HG02571 (cell line): ENCODE measurements at regions not wholly inside any gene's neighbourhood (a gene's known extent, or its start where the extent isn't known, plus 50 kb on each side); places are given as distances from the start of the nearest gene placed in this dataset.
"Not testable (repeated sequence)": the region's sequence is repeated elsewhere in the genome, so short reads cannot be mapped to it uniquely, and the experiment has no call there.

ENCODE experiments used
- ATAC-seq: cut with Tn5 transposase; IDR thresholded peaks from one replicate; pipeline ENCODE4 v1.9.1; 2021; ENCODE audit warnings: mild to moderate bottlenecking, moderate library complexity; ENCODE audit not compliant: unreplicated experiment

DNA sequence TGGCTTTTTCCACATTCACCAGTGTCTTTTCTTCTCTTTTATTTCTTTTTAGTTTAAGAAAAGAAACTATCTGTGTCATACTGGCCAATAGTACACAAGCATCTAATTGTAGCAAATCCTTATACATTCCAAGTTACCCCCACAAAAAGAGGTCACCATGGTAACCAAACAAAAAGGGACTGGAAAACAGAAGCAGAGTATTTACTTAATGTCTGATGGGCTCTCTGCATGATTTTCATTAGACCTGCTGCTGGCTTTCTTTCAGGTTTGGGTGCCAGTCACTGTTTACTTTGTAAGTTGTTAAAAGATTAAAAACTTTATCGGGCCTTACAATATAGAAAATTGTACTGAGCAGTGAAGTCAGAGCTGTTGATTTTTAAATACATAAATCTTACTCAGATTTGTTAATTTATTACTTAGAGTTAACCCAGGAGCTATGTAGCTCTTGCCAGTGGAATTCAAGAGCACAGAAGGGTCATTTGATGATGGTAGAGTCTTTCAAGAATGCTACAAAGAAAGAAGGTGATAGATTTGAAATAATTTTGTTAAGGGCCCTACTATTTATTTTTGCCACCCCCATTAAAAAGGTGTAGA lies 123.9 kb downstream of the BRMS1L start:
- ATAC-seq = no peak

DNA sequence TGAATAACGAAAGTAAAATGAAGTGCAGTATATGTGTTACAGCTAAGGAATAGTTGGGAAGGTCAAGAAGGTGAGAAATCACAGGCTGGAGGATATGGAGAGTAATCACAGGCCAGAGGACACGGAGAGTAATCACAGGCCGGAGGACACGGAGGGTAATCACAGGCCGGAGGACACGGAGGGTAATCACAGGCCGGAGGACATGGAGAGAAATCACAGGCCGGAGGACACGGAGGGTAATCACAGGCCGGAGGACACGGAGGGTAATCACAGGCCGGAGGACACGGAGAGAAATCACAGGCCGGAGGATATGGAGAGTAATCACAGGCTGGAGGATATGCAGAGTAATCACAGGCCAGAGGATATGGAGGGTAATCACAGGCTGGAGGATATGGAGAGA lies 121.8 kb downstream of the BRMS1L start:
- ATAC-seq = not testable (repeated sequence)

DNA sequence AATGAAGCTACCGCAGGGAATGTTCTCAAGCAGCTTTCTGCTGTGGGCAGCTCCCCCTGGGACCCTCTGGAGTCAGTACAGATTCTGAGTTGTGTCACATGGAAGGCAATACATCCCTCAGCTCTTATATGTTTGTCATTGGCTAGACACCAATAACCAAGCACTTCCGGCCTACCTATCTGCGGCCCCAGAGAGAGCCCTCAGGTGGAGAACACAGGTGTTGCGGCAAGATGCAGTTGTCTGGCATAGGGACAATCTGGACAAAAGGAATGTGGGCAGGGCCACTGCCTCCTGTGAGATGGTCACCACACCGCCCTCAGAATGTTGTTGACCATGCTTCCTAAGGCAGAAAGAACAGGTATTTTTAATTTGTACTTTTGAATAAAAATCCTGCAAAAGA lies 118.7 kb downstream of the BRMS1L start:
- no peak for ATAC-seq

DNA sequence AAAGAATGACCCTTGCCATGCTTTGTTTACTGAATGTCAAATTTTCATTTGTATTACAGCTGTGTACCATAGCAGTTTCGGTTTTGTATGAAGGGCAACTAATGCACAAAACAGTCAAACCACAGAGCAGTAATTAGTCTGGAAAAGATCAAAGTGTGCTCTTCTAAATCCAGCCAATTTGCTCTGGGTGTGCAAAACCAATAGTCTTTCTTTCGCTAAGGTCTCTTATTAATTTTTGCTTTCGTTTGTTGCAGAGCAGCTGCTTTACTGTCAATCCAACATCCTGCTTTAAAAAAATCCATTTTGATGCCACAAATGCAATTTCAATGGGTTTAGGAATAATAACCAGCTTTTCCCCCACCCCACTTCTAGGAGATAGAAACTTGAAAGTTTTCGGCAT lies 114.2 kb downstream of the BRMS1L start:
- ATAC-seq = peak; percentile 51

DNA sequence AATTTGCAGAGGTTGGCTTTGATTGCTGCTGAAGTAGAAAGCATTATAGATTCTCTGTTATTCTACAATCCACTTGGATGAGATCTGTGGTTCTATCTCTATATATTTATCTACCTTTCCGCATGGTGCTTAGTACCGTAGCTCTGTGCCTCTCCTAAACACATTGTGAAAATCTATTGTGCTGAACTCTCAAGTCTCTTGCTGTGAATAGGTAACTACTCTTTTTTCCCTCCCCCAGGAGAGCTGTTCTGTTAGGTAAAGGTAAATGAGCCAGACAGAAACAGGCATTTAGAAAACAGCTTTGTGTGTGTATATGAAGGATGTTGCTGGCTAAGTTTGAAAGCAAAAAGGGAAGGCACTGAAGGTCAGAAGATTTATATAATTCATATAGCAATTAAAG lies 112.6 kb downstream of the BRMS1L start:
- no peak for ATAC-seq

DNA sequence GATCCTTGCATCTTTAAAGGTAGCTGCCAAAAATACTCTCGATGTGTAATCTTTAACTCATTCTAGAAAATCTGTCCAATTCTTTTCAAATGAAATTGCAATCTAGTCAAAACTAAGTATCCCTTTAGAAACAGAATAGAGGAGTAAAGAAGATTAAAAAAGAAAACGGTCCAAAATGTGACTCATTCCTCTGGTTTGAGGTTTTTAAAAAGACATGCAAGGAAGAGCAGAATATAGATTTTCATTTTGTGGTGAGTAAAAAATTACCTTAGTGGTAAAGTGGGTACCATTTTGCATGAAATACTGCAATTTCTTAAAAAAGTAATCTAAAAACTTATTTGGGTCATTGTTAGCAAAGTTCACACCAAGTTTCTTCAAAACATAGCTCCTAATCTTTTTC lies 108.4 kb downstream of the BRMS1L start:
- no peak for ATAC-seq

DNA sequence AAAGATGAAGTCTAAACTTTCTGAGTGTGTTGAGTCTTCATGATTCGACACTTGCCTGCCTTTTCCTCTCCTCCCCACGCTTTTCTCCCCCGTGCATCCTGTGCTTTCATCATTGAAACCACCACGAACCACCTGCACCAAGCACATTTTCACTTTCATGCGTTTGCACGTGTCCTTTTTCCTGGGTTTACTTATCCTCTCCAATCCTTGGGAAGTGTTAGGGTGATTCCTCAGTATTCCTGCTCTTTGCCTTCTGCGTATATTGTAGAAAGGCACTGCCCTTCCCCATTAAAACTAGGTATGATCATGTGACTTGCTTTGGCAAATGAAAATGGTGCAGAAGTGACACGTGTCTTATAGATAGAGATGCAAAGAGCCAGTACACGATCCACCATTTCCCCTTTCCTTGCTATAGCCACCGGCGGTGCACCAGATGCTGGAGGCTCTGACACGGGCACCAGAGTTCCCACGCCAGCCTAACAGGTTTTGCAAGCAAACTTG lies 106.6 kb downstream of the BRMS1L start:
- no peak for ATAC-seq

DNA sequence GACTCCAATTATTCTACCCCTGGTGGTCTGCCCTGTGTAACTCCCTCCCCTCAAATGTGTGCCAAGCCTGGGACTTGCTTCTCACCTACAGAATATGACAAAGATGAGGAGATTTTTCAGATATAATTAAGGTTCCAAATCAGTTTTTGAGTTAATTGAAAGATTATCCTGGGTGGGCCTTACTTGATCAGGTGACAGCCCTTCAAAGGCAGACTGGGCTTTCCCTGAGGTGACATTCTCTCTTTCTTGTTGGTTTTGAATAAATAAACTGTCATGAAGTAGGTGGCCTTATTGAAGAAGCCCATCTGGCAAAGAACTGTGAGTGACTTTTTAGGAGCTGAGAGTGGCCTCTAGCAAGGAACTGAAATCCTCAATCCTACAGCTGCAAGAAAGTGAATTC lies 106.0 kb downstream of the BRMS1L start:
- no peak for ATAC-seq

DNA sequence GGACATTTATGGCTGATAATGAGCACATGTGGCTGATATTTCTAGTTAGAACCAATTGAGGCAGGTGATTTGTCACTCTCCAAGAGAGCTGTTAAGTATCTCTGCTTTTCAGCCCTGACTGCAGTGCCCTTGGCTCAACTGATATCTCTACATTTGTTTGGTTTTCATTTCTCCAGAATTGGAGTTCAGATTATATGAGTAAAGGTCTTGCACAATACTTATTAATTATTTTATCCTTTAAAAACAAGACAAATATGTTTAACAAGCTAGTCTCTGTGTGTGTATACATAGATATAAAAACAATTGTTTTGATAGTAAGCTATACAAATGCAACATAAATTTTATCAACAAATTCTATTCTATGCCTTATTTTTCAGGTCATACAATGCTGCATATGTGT lies 105.2 kb downstream of the BRMS1L start:
- ATAC-seq = no peak

DNA sequence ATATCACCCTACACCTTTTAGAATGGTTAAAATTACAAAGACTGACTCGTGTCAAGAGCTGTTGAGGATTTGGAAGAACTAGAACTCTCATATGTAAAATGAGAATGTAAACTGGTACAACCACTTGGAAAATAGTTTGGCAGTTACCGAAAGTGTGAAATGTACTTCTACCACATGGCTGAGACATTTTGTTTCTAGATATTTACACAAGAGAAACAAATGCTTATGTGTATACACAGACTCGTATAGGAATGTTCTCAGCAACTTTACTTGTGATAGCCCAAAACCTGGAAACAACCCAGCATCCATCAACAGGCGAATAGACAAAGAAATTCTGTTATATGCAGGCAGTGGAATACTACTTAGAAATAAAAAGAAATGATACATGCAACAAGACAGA lies 103.0 kb downstream of the BRMS1L start:
- no peak for ATAC-seq

DNA sequence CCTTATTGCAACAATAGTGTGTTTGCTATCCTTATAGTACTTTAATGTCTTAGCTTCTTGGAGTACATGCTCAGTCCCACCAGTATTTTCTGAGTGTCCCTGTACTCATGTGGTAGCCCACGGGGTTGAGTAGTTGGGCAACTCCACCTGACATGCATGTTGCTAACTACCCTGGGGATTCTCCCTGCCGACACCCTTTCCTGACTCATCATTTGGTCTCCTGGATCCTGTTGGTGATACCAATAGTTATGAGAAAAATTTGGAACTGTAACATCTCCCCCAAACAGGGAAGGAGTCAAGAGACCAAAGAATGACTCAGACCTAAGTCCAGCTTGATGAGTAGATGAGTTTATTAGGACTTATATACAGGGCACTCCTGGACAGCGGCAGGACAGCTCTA lies 101.6 kb downstream of the BRMS1L start:
- no peak for ATAC-seq

DNA sequence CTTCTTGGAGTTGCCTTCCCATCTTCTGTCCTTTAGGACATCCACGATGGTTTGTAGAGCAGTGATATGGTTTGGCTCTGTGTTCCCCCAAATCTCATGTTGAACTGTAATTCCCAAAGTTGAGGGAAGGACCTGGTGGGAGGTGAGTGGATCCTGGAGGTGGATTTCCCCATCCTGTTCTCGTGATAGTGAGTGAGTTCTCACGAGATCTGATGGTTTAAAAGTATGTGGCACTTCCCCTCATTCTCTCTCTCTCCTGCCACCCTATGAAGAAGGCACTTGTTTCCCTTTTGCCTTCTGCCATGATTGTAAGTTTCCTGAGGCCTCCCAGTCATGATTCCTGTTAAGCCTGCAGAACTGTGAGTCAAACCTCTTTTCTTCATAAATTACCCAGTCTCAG lies 99.2 kb downstream of the BRMS1L start:
- no peak for ATAC-seq

DNA sequence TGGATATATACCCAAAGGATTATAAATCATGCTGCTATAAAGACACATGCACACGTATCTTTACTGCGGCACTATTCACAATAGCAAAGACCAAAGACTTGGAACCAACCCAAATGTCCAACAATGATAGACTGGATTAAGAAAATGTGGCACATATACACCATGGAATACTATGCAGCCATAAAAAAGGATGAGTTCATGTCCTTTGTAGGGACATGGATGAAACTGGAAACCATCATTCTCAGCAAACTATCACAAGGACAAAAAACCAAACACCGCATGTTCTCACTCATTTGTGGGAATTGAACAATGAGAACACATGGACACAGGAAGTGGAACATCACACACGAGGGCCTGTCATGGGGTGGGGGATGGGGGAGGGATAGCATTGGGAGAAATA lies 96.5 kb downstream of the BRMS1L start:
- ATAC-seq = not testable (repeated sequence)

DNA sequence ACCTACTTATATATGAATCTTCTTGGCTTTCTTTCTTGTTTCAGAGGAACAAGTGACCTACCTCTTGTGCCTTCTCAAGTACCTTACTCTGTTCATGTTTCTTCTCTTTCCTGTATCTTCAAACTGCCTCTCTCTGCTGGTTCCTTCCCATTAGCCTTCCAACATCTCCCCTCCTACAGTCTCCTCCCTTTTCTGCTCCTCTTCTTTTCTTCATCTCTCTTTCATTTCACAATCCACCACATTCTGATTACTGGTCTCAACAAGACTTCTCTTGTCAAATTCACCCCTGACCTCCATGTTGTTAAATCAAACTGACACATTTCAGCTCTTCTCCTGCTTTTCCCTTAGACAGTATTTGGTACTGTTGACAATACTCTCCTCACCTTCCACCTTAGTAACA lies 95.6 kb downstream of the BRMS1L start:
- ATAC-seq = no peak
